ENCODE measurements at regions not wholly inside any gene's neighbourhood (a gene's known extent, or its start where the extent isn't known, plus 50 kb on each side); places are given as distances from the start of the nearest gene placed in this dataset.
A peak's percentile ranks its signal among the peaks of the same experiment; 100 is the strongest.

- peaks cover 0 to 5% (median 0%) of the 10 kb centered on the region in 3 donors for H3K4me1 ChIP-seq (ENCODE audit: control insufficient read depth in 3 of 3, insufficient read depth in 2 of 3, low read depth in 1 of 3, low read length in 2 of 3)
- no peak overlapping the region for H3K27ac ChIP-seq (ENCODE audit: low read depth in 1 of 3, low read length in 2 of 3)
- no peaks in the 10 kb centered on the region for H3K27me3 ChIP-seq (ENCODE audit: control insufficient read depth in 3 of 3, insufficient read depth in 3 of 3, low read length in 3 of 3)
- H3K4me3 ChIP-seq (ENCODE audit: low read depth in 1 of 3, low read length in 3 of 3), result no peak overlapping the region
- H3K36me3 ChIP-seq (ENCODE audit: control insufficient read depth in 3 of 3, insufficient read depth in 2 of 3, low read depth in 1 of 3, low read length in 3 of 3), result no peaks in the 10 kb centered on the region
- DNase-seq, result peak in 1 of 2 donors; percentile 56
- 16 to 66% (median 27%) methylated on average over 2 of the region's 2 CpGs for WGBS, 3 donors
- no peaks in the 10 kb centered on the region for H3K9me3 ChIP-seq (ENCODE audit: control insufficient read depth in 2 of 2, insufficient read depth in 1 of 2, low read depth in 1 of 2, low read length in 1 of 2)
- FAIRE-seq, result no peak
Observed at GRCh38 chr5:97832645-97833296, 649.7 kb upstream of the RIOK2 start.

- no peak overlapping the region for H3K27ac ChIP-seq (ENCODE audit: low read depth in 1 of 3, low read length in 2 of 3)
- FAIRE-seq (no peak), DNase-seq (no peak)
- peaks cover 0 to 5% (median 0%) of the 10 kb centered on the region in 3 donors for H3K4me1 ChIP-seq (ENCODE audit: control insufficient read depth in 3 of 3, insufficient read depth in 2 of 3, low read depth in 1 of 3, low read length in 2 of 3)
- no peak overlapping the region for H3K4me3 ChIP-seq (ENCODE audit: low read depth in 1 of 3, low read length in 3 of 3)
- H3K27me3 ChIP-seq (ENCODE audit: control insufficient read depth in 3 of 3, insufficient read depth in 3 of 3, low read length in 3 of 3), result no peaks in the 10 kb centered on the region
- H3K9me3 ChIP-seq (ENCODE audit: control insufficient read depth in 2 of 2, insufficient read depth in 1 of 2, low read depth in 1 of 2, low read length in 1 of 2), result no peaks in the 10 kb centered on the region
- H3K36me3 ChIP-seq (ENCODE audit: control insufficient read depth in 3 of 3, insufficient read depth in 2 of 3, low read depth in 1 of 3, low read length in 3 of 3), result no peaks in the 10 kb centered on the region
- 75 to 81% (median 79%) methylated on average over 1 of the region's 1 CpG for WGBS, 3 donors
Observed at GRCh38 chr5:97834561-97834960, 651.5 kb upstream of the RIOK2 start.

GRCh38 chr5:97835112-97835511 is 652.1 kb upstream of the RIOK2 start:
- DNase-seq (no peak), FAIRE-seq (no peak)
- 84 to 100% (median 90%) methylated on average over 1 of the region's 1 CpG for WGBS, 3 donors
- Histone ChIP-seq H3K36me3 (ENCODE audit: control insufficient read depth in 3 of 3, insufficient read depth in 2 of 3, low read depth in 1 of 3, low read length in 3 of 3) (no peaks in the 10 kb centered on the region), H3K9me3 (ENCODE audit: control insufficient read depth in 2 of 2, insufficient read depth in 1 of 2, low read depth in 1 of 2, low read length in 1 of 2) (no peaks in the 10 kb centered on the region), H3K4me3 (ENCODE audit: low read depth in 1 of 3, low read length in 3 of 3) (no peak overlapping the region), H3K27me3 (ENCODE audit: control insufficient read depth in 3 of 3, insufficient read depth in 3 of 3, low read length in 3 of 3) (no peaks in the 10 kb centered on the region), H3K27ac (ENCODE audit: low read depth in 1 of 3, low read length in 2 of 3) (no peak overlapping the region), H3K4me1 (ENCODE audit: control insufficient read depth in 3 of 3, insufficient read depth in 2 of 3, low read depth in 1 of 3, low read length in 2 of 3) (peaks cover 0 to 5% (median 0%) of the 10 kb centered on the region in 3 donors)

GRCh38 chr5:97836816-97837215 is 653.8 kb upstream of the RIOK2 start:
- Histone ChIP-seq H3K9me3 (ENCODE audit: control insufficient read depth in 2 of 2, insufficient read depth in 1 of 2, low read depth in 1 of 2, low read length in 1 of 2) (no peaks in the 10 kb centered on the region), H3K27me3 (ENCODE audit: control insufficient read depth in 3 of 3, insufficient read depth in 3 of 3, low read length in 3 of 3) (no peaks in the 10 kb centered on the region), H3K36me3 (ENCODE audit: control insufficient read depth in 3 of 3, insufficient read depth in 2 of 3, low read depth in 1 of 3, low read length in 3 of 3) (no peaks in the 10 kb centered on the region), H3K4me3 (ENCODE audit: low read depth in 1 of 3, low read length in 3 of 3) (no peak overlapping the region), H3K4me1 (ENCODE audit: control insufficient read depth in 3 of 3, insufficient read depth in 2 of 3, low read depth in 1 of 3, low read length in 2 of 3) (peaks cover 0 to 5% (median 0%) of the 10 kb centered on the region in 3 donors), H3K27ac (ENCODE audit: low read depth in 1 of 3, low read length in 2 of 3) (no peak overlapping the region)
- no peak for DNase-seq
- WGBS, 3 donors, result 74 to 81% (median 77%) methylated on average over 4 of the region's 4 CpGs
- FAIRE-seq, result no peak

- FAIRE-seq, result no peak
Observed at GRCh38 chr5:97838214-97838613, 655.2 kb upstream of the RIOK2 start.

GRCh38 chr5:97839341-97840086 is 656.5 kb upstream of the RIOK2 start:
- Histone ChIP-seq H3K9me3 (ENCODE audit: control insufficient read depth in 2 of 2, insufficient read depth in 1 of 2, low read depth in 1 of 2, low read length in 1 of 2) (no peaks in the 10 kb centered on the region), H3K27ac (ENCODE audit: low read depth in 1 of 3, low read length in 2 of 3) (no peak overlapping the region), H3K36me3 (ENCODE audit: control insufficient read depth in 3 of 3, insufficient read depth in 2 of 3, low read depth in 1 of 3, low read length in 3 of 3) (no peaks in the 10 kb centered on the region), H3K4me3 (ENCODE audit: low read depth in 1 of 3, low read length in 3 of 3) (no peak overlapping the region), H3K4me1 (ENCODE audit: control insufficient read depth in 3 of 3, insufficient read depth in 2 of 3, low read depth in 1 of 3, low read length in 2 of 3) (no peaks in the 10 kb centered on the region), H3K27me3 (ENCODE audit: control insufficient read depth in 3 of 3, insufficient read depth in 3 of 3, low read length in 3 of 3) (no peaks in the 10 kb centered on the region)
- WGBS, 3 donors, result 22 to 50% (median 36%) methylated on average over 2 of the region's 2 CpGs
- DNase-seq, result peak; percentile 6 to 73
- FAIRE-seq, result peak; percentile 55

More at GRCh38 chr5:97838214-97838613, 655.2 kb upstream of the RIOK2 start:
- 0 to 6% (median 0%) methylated on average over 1 of the region's 1 CpG for WGBS, 3 donors
- Histone ChIP-seq H3K27ac (ENCODE audit: low read depth in 1 of 3, low read length in 2 of 3) (no peak overlapping the region), H3K4me1 (ENCODE audit: control insufficient read depth in 3 of 3, insufficient read depth in 2 of 3, low read depth in 1 of 3, low read length in 2 of 3) (peaks cover 0 to 3% (median 0%) of the 10 kb centered on the region in 3 donors), H3K4me3 (ENCODE audit: low read depth in 1 of 3, low read length in 3 of 3) (no peak overlapping the region), H3K9me3 (ENCODE audit: control insufficient read depth in 2 of 2, insufficient read depth in 1 of 2, low read depth in 1 of 2, low read length in 1 of 2) (no peaks in the 10 kb centered on the region), H3K27me3 (ENCODE audit: control insufficient read depth in 3 of 3, insufficient read depth in 3 of 3, low read length in 3 of 3) (no peaks in the 10 kb centered on the region), H3K36me3 (ENCODE audit: control insufficient read depth in 3 of 3, insufficient read depth in 2 of 3, low read depth in 1 of 3, low read length in 3 of 3) (no peaks in the 10 kb centered on the region)
- DNase-seq, result peak; percentile 4 to 40

GRCh38 chr5:97840643-97841042 is 657.6 kb upstream of the RIOK2 start:
- H3K4me1 ChIP-seq (ENCODE audit: control insufficient read depth in 3 of 3, insufficient read depth in 2 of 3, low read depth in 1 of 3, low read length in 2 of 3), result no peaks in the 10 kb centered on the region
- WGBS, 3 donors, result 75 to 94% (median 81%) methylated on average over 3 of the region's 3 CpGs
- no peak overlapping the region for H3K4me3 ChIP-seq (ENCODE audit: low read depth in 1 of 3, low read length in 3 of 3)
- FAIRE-seq (no peak), DNase-seq (no peak)
- no peak overlapping the region for H3K27ac ChIP-seq (ENCODE audit: low read depth in 1 of 3, low read length in 2 of 3)
- peaks cover 0 to 2% of the 10 kb centered on the region in 2 donors for H3K9me3 ChIP-seq (ENCODE audit: control insufficient read depth in 2 of 2, insufficient read depth in 1 of 2, low read depth in 1 of 2, low read length in 1 of 2)
- H3K36me3 ChIP-seq (ENCODE audit: control insufficient read depth in 3 of 3, insufficient read depth in 2 of 3, low read depth in 1 of 3, low read length in 3 of 3), result no peaks in the 10 kb centered on the region
- no peaks in the 10 kb centered on the region for H3K27me3 ChIP-seq (ENCODE audit: control insufficient read depth in 3 of 3, insufficient read depth in 3 of 3, low read length in 3 of 3)

- FAIRE-seq, result no peak
Observed at GRCh38 chr5:97842687-97843086, 659.6 kb upstream of the RIOK2 start.

More at GRCh38 chr5:97842687-97843086, 659.6 kb upstream of the RIOK2 start:
- Histone ChIP-seq H3K27me3 (ENCODE audit: control insufficient read depth in 3 of 3, insufficient read depth in 3 of 3, low read length in 3 of 3) (no peaks in the 10 kb centered on the region), H3K4me1 (ENCODE audit: control insufficient read depth in 3 of 3, insufficient read depth in 2 of 3, low read depth in 1 of 3, low read length in 2 of 3) (no peaks in the 10 kb centered on the region), H3K9me3 (ENCODE audit: control insufficient read depth in 2 of 2, insufficient read depth in 1 of 2, low read depth in 1 of 2, low read length in 1 of 2) (peaks cover 0 to 2% of the 10 kb centered on the region in 2 donors), H3K36me3 (ENCODE audit: control insufficient read depth in 3 of 3, insufficient read depth in 2 of 3, low read depth in 1 of 3, low read length in 3 of 3) (no peaks in the 10 kb centered on the region), H3K27ac (ENCODE audit: low read depth in 1 of 3, low read length in 2 of 3) (no peak overlapping the region), H3K4me3 (ENCODE audit: low read depth in 1 of 3, low read length in 3 of 3) (no peak overlapping the region)
- DNase-seq, result no peak
- 80 to 89% (median 87%) methylated on average over 1 of the region's 1 CpG for WGBS, 3 donors
